ENCODE measurements at regions not wholly inside any gene's neighbourhood (a gene's known extent, or its start where the extent isn't known, plus 50 kb on each side); places are given as distances from the start of the nearest gene placed in this dataset.

GRCh38 chr6:50102676-50103075 is 52.9 kb upstream of the DEFB112 start:
- no peak for ATAC-seq (ENCODE audit: poor library complexity)
- no peak for DNase-seq
- intact Hi-C loops (cut with DNase I), result no loop called here

GRCh38 chr6:50110587-50110986 is 60.9 kb upstream of the DEFB112 start:
- intact Hi-C loops (cut with DNase I), result no loop called here
- ATAC-seq (ENCODE audit: poor library complexity), result no peak
- DNase-seq, result no peak

- no peak for DNase-seq
- intact Hi-C loops (cut with DNase I), result no loop called here
- ATAC-seq (ENCODE audit: poor library complexity), result no peak
Observed at GRCh38 chr6:50112981-50113857, 63.5 kb upstream of the DEFB112 start.

GRCh38 chr6:50116390-50116789 is 66.7 kb upstream of the DEFB112 start:
- DNase-seq, result no peak
- intact Hi-C loops (cut with DNase I), result no loop called here
- ATAC-seq (ENCODE audit: poor library complexity), result no peak

- ATAC-seq (ENCODE audit: poor library complexity), result no peak
- intact Hi-C loops (cut with DNase I), result no loop called here
- DNase-seq, result no peak
Observed at GRCh38 chr6:50116797-50117542, 67.2 kb upstream of the DEFB112 start.

GRCh38 chr6:50120300-50120699 is 70.6 kb upstream of the DEFB112 start:
- intact Hi-C loops (cut with DNase I), result loop anchor here (10.0 kb wide), 1 partner anchor 485 kb away; no protein-coding TSS in a partner anchor
- no peak for DNase-seq

GRCh38 chr6:50123688-50124087 is 74.0 kb upstream of the DEFB112 start:
- DNase-seq, result no peak
- ATAC-seq (ENCODE audit: poor library complexity), result no peak
- intact Hi-C loops (cut with DNase I), result loop anchor here (10.0 kb wide), 1 partner anchor 481 kb away; no protein-coding TSS in a partner anchor

More at GRCh38 chr6:50120300-50120699, 70.6 kb upstream of the DEFB112 start:
- no peak for ATAC-seq (ENCODE audit: poor library complexity)

- ATAC-seq (ENCODE audit: poor library complexity) (no peak), DNase-seq (no peak)
- intact Hi-C loops (cut with DNase I), result loop anchor here (10.0 kb wide), 1 partner anchor 480 kb away; no protein-coding TSS in a partner anchor
Observed at GRCh38 chr6:50124572-50124971, 74.8 kb upstream of the DEFB112 start.

- intact Hi-C loops (cut with DNase I), result loop anchor here (5.0 to 10.0 kb wide), 2 partner anchors 476 to 1894 kb away; no protein-coding TSS in a partner anchor
- ATAC-seq (ENCODE audit: poor library complexity) (no peak), DNase-seq (no peak)
Observed at GRCh38 chr6:50128420-50129005, 78.8 kb upstream of the DEFB112 start.

- intact Hi-C loops (cut with DNase I), result no loop called here
- ATAC-seq (ENCODE audit: poor library complexity) (no peak), DNase-seq (no peak)
Observed at GRCh38 chr6:50135968-50136367, 86.2 kb upstream of the DEFB112 start.

- intact Hi-C loops (cut with DNase I), result no loop called here
- ATAC-seq (ENCODE audit: poor library complexity), result no peak
- no peak for DNase-seq
Observed at GRCh38 chr6:50141100-50141499, 91.4 kb upstream of the DEFB112 start.

GRCh38 chr6:50143011-50143719 is 93.4 kb upstream of the DEFB112 start:
- intact Hi-C loops (cut with DNase I), result no loop called here
- ATAC-seq (ENCODE audit: poor library complexity) (no peak), DNase-seq (no peak)

- no peak for ATAC-seq (ENCODE audit: poor library complexity)
- DNase-seq, result no peak
- intact Hi-C loops (cut with DNase I), result no loop called here
Observed at GRCh38 chr6:50145125-50145524, 95.4 kb upstream of the DEFB112 start.

GRCh38 chr6:50147371-50147770 is 97.6 kb upstream of the DEFB112 start:
- ATAC-seq (ENCODE audit: poor library complexity) (no peak), DNase-seq (no peak)
- intact Hi-C loops (cut with DNase I), result no loop called here

- intact Hi-C loops (cut with DNase I), result no loop called here
Observed at GRCh38 chr6:50180646-50181045, 130.9 kb upstream of the DEFB112 start.

GRCh38 chr6:50185006-50185405 is 135.3 kb upstream of the DEFB112 start:
- ATAC-seq (ENCODE audit: poor library complexity) (no peak), DNase-seq (no peak)
- intact Hi-C loops (cut with DNase I), result no loop called here

More at GRCh38 chr6:50180646-50181045, 130.9 kb upstream of the DEFB112 start:
- ATAC-seq (ENCODE audit: poor library complexity) (no peak), DNase-seq (no peak)

GRCh38 chr6:50187351-50187921 is 137.7 kb upstream of the DEFB112 start:
- DNase-seq, result no peak
- no peak for ATAC-seq (ENCODE audit: poor library complexity)
- intact Hi-C loops (cut with DNase I), result no loop called here

- ATAC-seq (ENCODE audit: poor library complexity) (no peak), DNase-seq (no peak)
- intact Hi-C loops (cut with DNase I), result no loop called here
Observed at GRCh38 chr6:50198245-50198644, 148.5 kb upstream of the DEFB112 start.

Data from Right ventricle myocardium superior (tissue), 1 donor.